ENCODE measurements at regions not wholly inside any gene's neighbourhood (a gene's known extent, or its start where the extent isn't known, plus 50 kb on each side); places are given as distances from the start of the nearest gene placed in this dataset.

- no peak for TF ChIP-seq POLR2A (IDR thresholded peaks at IDR 0.05)
- no peak for TF ChIP-seq CTCF (IDR thresholded peaks at IDR 0.05)
Observed at GRCh38 chr11:26931881-26932280, 62.0 kb upstream of the FIBIN start.
